Keratinocyte (primary cell): ENCODE measurements at regions not wholly inside any gene's neighbourhood (a gene's known extent, or its start where the extent isn't known, plus 50 kb on each side); places are given as distances from the start of the nearest gene placed in this dataset.

Experiments
- EZH2 ChIP-seq: IDR thresholded peaks from one replicate; pipeline ENCODE4 v1.6.1; 2012; ENCODE audit warnings: inconsistent platforms, mild to moderate bottlenecking, low read length, moderate library complexity
- TF ChIP-seq, protein P1 (sequence below), 3 experiments: IDR thresholded peaks in 1 of 3; conservative IDR thresholded peaks in 1 of 3; optimal IDR thresholded peaks in 1 of 3; 2 replicates in 2 of 3; 3 replicates in 1 of 3; pipeline versions ENCODE3 to v1.5.1; 2011; ENCODE audit warnings: low read length in 3 of 3, mild to moderate bottlenecking in 3 of 3, moderate library complexity in 2 of 3, control low read depth in 1 of 3, inconsistent platforms in 1 of 3; ENCODE audit not compliant: insufficient read depth in 2 of 3; ENCODE audit errors: extremely low read depth in 1 of 3

DNA sequence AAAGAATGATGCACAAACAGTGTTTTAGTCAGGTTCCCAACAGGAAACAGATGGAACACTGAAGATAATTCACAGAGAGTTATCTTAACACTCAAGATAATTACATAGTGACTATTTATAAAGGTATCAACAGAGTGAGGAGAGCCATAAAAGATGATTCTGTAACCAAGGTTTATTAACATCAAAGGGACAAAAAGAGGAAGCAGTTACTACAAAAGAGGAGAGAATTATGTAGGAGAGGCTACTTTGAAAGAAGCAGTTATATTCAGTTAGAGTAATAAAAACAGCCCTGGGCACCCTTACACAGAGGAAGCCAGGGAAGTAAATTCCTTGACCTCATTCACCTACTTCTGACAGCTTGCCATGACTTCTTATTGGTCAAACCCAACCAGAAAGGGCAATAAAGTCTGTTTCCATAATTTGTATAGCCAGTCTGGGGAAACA lies 326.5 kb upstream of the SLC39A10 start:
- TF ChIP-seq, protein P1, sequence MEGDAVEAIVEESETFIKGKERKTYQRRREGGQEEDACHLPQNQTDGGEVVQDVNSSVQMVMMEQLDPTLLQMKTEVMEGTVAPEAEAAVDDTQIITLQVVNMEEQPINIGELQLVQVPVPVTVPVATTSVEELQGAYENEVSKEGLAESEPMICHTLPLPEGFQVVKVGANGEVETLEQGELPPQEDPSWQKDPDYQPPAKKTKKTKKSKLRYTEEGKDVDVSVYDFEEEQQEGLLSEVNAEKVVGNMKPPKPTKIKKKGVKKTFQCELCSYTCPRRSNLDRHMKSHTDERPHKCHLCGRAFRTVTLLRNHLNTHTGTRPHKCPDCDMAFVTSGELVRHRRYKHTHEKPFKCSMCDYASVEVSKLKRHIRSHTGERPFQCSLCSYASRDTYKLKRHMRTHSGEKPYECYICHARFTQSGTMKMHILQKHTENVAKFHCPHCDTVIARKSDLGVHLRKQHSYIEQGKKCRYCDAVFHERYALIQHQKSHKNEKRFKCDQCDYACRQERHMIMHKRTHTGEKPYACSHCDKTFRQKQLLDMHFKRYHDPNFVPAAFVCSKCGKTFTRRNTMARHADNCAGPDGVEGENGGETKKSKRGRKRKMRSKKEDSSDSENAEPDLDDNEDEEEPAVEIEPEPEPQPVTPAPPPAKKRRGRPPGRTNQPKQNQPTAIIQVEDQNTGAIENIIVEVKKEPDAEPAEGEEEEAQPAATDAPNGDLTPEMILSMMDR (optimal IDR thresholded peaks at IDR 0.05 in 1 of 3, IDR thresholded peaks at IDR 0.05 in 1 of 3, conservative IDR thresholded peaks at IDR 0.05 in 1 of 3; ENCODE audit: extremely low read depth in 1 of 3, insufficient read depth in 2 of 3, low read length in 3 of 3), result no peak
- no peak for TF ChIP-seq EZH2
